ENCODE measurements at regions not wholly inside any gene's neighbourhood (a gene's known extent, or its start where the extent isn't known, plus 50 kb on each side); places are given as distances from the start of the nearest gene placed in this dataset.

- no peaks in the 10 kb centered on the region for H3K27me3 Mint-ChIP-seq (ENCODE audit: low read depth)
- Histone ChIP-seq H3K4me2 (ENCODE audit: insufficient read depth, insufficient read length, low read length) (no peak overlapping the region), H3K79me2 (ENCODE audit: insufficient read depth, low read length) (no peaks in the 10 kb centered on the region), H3K23ac (ENCODE audit: insufficient read length, low read depth, low read length) (no peak overlapping the region), H3K56ac (ENCODE audit: insufficient read length, low read depth, low read length) (no peak overlapping the region), H2AFZ (ENCODE audit: low read length) (no peak overlapping the region), H3K4me1 (ENCODE audit: insufficient read depth, low read length) (no peaks in the 10 kb centered on the region), H2BK20ac (ENCODE audit: low read depth, low read length, poor library complexity, severe bottlenecking) (no peak overlapping the region), H3K27ac (ENCODE audit: insufficient read length, low read depth, low read length) (no peak overlapping the region), H3K79me1 (ENCODE audit: insufficient read depth, low read depth, low read length, poor library complexity, severe bottlenecking) (no peaks in the 10 kb centered on the region), H2BK15ac (ENCODE audit: low read depth, low read length) (no peak overlapping the region), H3K9ac (ENCODE audit: extremely low read depth, insufficient read length, low read length) (no peak overlapping the region), H3K27me3 (ENCODE audit: insufficient read depth, low read length) (no peaks in the 10 kb centered on the region), H4K91ac (ENCODE audit: insufficient read length, low read depth, low read length) (no peak overlapping the region), H2BK120ac (ENCODE audit: low read depth, low read length, poor library complexity, severe bottlenecking) (no peak overlapping the region), H4K5ac (ENCODE audit: insufficient read length, low read depth, low read length) (no peak overlapping the region), H3K9me3 (ENCODE audit: control insufficient read depth, low read depth, low read length) (no peaks in the 10 kb centered on the region), H2BK12ac (ENCODE audit: insufficient read length, low read depth, low read length) (no peak overlapping the region), H3K14ac (ENCODE audit: insufficient read depth, low read length) (no peak overlapping the region), H2BK5ac (ENCODE audit: insufficient read length, low read length) (no peak overlapping the region), H3T11ph (ENCODE audit: low read length) (no peak overlapping the region), H4K20me1 (ENCODE audit: control insufficient read depth, insufficient read depth, insufficient read length) (no peaks in the 10 kb centered on the region), H3K18ac (ENCODE audit: insufficient read length, low read depth, low read length) (no peak overlapping the region), H2AK5ac (ENCODE audit: insufficient read length, low read length) (no peak overlapping the region), H3K4ac (ENCODE audit: low read depth, low read length) (no peak overlapping the region), H3K23me2 (ENCODE audit: insufficient read length, low read depth, low read length, poor library complexity, severe bottlenecking) (no peaks in the 10 kb centered on the region), H4K8ac (replicated peaks; ENCODE audit: insufficient read length, low read depth, low read length) (no peak overlapping the region)
- no peak for TF ChIP-seq CTCF (conservative IDR thresholded peaks at IDR 0.05)
- H3K9me3 Mint-ChIP-seq, result no peaks in the 10 kb centered on the region; a peak in 1 of 5 replicates
- no peak overlapping the region for H3K4me3 Mint-ChIP-seq
- H3K4me1 Mint-ChIP-seq, result peaks cover 9 to 10% of the 10 kb centered on the region in 2 experiments
- no peak overlapping the region for H3K27ac Mint-ChIP-seq
- DNase-seq, result no peak
- no peaks in the 10 kb centered on the region for H3K36me3 Mint-ChIP-seq (ENCODE audit: insufficient read depth in 1 of 3, low read depth in 3 of 3)
Measured at GRCh38 chr3:31364711-31365110, 168.0 kb upstream of the STT3B start.
